ENCODE measurements at regions not wholly inside any gene's neighbourhood (a gene's known extent, or its start where the extent isn't known, plus 50 kb on each side); places are given as distances from the start of the nearest gene placed in this dataset.

DNA sequence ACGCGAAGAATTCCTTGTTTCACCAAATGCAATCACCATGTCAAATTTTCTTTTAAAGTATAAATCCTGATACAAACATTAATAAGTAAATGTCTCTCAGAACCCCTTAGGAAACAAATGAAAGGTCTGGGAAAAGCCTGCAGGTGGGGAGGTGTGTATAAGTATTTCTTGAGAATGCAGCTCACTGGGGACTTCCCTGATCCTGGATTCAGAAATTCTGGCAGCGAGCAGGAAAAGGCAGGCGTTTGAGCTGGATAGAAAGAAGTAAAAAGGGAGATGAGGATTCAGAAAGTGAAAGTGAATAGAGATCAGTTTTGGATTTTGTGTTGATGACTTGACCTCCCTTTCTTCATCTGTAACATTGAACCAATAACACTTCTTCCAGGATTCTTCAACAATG, 68.3 kb upstream of the CTSC start:
- no peak for DNase-seq (ENCODE audit: low spot score)
- no peaks in the 10 kb centered on the region for H3K36me3 ChIP-seq (ENCODE audit: control insufficient read depth in 4 of 4, insufficient read depth in 3 of 4, low read depth in 1 of 4, low read length in 3 of 4)
- no peak overlapping the region for H3K27ac ChIP-seq (ENCODE audit: low read depth in 1 of 2, low read length in 2 of 2)
- H3K27me3 ChIP-seq (ENCODE audit: control insufficient read depth in 4 of 4, insufficient read depth in 4 of 4, low read length in 3 of 4), result no peaks in the 10 kb centered on the region
- H3K9ac ChIP-seq (ENCODE audit: low read depth in 1 of 2, low read length in 2 of 2), result no peak overlapping the region
- H3K4me1 ChIP-seq (ENCODE audit: control insufficient read depth in 4 of 4, insufficient read depth in 4 of 4, low read length in 3 of 4), result no peaks in the 10 kb centered on the region
- no peaks in the 10 kb centered on the region for H3K9me3 ChIP-seq (ENCODE audit: control insufficient read depth in 4 of 4, low read length in 3 of 4)
- no peak overlapping the region for H3K4me3 ChIP-seq (ENCODE audit: low read depth in 1 of 3, low read length in 3 of 3)
- 78% methylated on average over 4 of the region's 4 CpGs for WGBS
- TF ChIP-seq JUND (IDR thresholded peaks at IDR 0.05), result no peak

DNA sequence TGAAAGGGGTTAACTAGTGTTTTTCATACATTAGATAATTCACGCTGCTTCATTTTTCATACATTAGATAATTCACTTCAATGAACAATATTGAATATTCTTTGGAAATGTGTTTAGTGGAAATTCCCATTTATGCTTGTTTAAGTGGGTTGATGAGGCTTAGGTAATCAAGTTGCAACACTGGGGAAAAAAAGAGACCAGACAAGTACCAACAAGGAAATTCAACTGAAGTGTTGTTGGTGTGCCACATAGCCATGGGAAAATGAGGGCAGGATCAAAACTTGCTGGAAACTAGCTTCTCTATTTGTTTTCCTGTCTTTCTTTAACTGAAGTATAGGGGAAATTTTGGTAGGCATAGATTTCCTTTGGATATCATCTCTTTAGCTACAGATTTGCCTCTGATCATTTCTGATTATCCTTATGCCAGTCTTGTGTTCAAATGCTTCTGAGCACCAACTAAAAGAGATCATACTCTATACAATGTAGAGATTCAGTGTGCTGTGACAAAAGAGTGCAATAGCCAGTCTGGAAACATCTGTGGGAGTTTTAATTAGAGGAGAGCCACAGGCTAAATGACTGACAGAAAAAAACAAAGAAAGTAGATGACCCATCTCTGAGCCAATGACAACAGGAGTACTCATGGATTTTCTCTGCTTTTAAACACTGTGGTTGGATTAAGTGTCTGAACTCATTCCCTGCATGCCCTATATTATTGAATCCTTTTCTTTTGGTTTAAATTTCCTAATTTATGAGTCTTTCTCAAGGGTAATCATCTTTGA, 67.6 kb upstream of the CTSC start:
- no peaks in the 10 kb centered on the region for H3K36me3 ChIP-seq (ENCODE audit: control insufficient read depth in 4 of 4, insufficient read depth in 3 of 4, low read depth in 1 of 4, low read length in 3 of 4)
- WGBS, result 88% methylated on average over 1 of the region's 1 CpG
- DNase-seq (ENCODE audit: low spot score), result no peak
- H3K4me3 ChIP-seq (ENCODE audit: low read depth in 1 of 3, low read length in 3 of 3), result no peak overlapping the region
- no peak overlapping the region for H3K27ac ChIP-seq (ENCODE audit: low read depth in 1 of 2, low read length in 2 of 2)
- no peak for TF ChIP-seq TAF1 (conservative IDR thresholded peaks at IDR 0.05)
- no peak for TF ChIP-seq JUND (IDR thresholded peaks at IDR 0.05)
- TF ChIP-seq, protein P1, sequence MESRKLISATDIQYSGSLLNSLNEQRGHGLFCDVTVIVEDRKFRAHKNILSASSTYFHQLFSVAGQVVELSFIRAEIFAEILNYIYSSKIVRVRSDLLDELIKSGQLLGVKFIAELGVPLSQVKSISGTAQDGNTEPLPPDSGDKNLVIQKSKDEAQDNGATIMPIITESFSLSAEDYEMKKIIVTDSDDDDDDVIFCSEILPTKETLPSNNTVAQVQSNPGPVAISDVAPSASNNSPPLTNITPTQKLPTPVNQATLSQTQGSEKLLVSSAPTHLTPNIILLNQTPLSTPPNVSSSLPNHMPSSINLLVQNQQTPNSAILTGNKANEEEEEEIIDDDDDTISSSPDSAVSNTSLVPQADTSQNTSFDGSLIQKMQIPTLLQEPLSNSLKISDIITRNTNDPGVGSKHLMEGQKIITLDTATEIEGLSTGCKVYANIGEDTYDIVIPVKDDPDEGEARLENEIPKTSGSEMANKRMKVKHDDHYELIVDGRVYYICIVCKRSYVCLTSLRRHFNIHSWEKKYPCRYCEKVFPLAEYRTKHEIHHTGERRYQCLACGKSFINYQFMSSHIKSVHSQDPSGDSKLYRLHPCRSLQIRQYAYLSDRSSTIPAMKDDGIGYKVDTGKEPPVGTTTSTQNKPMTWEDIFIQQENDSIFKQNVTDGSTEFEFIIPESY (IDR thresholded peaks at IDR 0.05), result no peak
- TF ChIP-seq EGR1 (IDR thresholded peaks at IDR 0.05; ENCODE audit: low read depth in 2 of 2), result no peak
- no peak for TF ChIP-seq RXRA (IDR thresholded peaks at IDR 0.05)
- TF ChIP-seq YY1 (IDR thresholded peaks at IDR 0.05), result no peak
- TF ChIP-seq, protein P2, sequence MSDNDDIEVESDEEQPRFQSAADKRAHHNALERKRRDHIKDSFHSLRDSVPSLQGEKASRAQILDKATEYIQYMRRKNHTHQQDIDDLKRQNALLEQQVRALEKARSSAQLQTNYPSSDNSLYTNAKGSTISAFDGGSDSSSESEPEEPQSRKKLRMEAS (IDR thresholded peaks at IDR 0.05), result no peak
- no peak for TF ChIP-seq FOXA2 (IDR thresholded peaks at IDR 0.05)
- TF ChIP-seq HNF4A (conservative IDR thresholded peaks at IDR 0.05), result no peak
- no peak for TF ChIP-seq GABPA (IDR thresholded peaks at IDR 0.05 in 1 of 2, conservative IDR thresholded peaks at IDR 0.05 in 1 of 2)
- no peak for TF ChIP-seq HNF4G (IDR thresholded peaks at IDR 0.05)
- TF ChIP-seq, protein P3, sequence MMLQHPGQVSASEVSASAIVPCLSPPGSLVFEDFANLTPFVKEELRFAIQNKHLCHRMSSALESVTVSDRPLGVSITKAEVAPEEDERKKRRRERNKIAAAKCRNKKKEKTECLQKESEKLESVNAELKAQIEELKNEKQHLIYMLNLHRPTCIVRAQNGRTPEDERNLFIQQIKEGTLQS (IDR thresholded peaks at IDR 0.05), result no peak
- TF ChIP-seq, protein P4, sequence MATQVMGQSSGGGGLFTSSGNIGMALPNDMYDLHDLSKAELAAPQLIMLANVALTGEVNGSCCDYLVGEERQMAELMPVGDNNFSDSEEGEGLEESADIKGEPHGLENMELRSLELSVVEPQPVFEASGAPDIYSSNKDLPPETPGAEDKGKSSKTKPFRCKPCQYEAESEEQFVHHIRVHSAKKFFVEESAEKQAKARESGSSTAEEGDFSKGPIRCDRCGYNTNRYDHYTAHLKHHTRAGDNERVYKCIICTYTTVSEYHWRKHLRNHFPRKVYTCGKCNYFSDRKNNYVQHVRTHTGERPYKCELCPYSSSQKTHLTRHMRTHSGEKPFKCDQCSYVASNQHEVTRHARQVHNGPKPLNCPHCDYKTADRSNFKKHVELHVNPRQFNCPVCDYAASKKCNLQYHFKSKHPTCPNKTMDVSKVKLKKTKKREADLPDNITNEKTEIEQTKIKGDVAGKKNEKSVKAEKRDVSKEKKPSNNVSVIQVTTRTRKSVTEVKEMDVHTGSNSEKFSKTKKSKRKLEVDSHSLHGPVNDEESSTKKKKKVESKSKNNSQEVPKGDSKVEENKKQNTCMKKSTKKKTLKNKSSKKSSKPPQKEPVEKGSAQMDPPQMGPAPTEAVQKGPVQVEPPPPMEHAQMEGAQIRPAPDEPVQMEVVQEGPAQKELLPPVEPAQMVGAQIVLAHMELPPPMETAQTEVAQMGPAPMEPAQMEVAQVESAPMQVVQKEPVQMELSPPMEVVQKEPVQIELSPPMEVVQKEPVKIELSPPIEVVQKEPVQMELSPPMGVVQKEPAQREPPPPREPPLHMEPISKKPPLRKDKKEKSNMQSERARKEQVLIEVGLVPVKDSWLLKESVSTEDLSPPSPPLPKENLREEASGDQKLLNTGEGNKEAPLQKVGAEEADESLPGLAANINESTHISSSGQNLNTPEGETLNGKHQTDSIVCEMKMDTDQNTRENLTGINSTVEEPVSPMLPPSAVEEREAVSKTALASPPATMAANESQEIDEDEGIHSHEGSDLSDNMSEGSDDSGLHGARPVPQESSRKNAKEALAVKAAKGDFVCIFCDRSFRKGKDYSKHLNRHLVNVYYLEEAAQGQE (IDR thresholded peaks at IDR 0.05), result no peak
- no peak for TF ChIP-seq FOXA1 (IDR thresholded peaks at IDR 0.05)
- TF ChIP-seq, protein P5, sequence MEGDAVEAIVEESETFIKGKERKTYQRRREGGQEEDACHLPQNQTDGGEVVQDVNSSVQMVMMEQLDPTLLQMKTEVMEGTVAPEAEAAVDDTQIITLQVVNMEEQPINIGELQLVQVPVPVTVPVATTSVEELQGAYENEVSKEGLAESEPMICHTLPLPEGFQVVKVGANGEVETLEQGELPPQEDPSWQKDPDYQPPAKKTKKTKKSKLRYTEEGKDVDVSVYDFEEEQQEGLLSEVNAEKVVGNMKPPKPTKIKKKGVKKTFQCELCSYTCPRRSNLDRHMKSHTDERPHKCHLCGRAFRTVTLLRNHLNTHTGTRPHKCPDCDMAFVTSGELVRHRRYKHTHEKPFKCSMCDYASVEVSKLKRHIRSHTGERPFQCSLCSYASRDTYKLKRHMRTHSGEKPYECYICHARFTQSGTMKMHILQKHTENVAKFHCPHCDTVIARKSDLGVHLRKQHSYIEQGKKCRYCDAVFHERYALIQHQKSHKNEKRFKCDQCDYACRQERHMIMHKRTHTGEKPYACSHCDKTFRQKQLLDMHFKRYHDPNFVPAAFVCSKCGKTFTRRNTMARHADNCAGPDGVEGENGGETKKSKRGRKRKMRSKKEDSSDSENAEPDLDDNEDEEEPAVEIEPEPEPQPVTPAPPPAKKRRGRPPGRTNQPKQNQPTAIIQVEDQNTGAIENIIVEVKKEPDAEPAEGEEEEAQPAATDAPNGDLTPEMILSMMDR (IDR thresholded peaks at IDR 0.05; ENCODE audit: low read depth, low read length, missing input control), result no peak
- TF ChIP-seq NR2F2 (IDR thresholded peaks at IDR 0.05), result no peak
- no peak for TF ChIP-seq SP1 (IDR thresholded peaks at IDR 0.05)
- TF ChIP-seq RAD21 (IDR thresholded peaks at IDR 0.05), result no peak
- no peak overlapping the region for H3K9ac ChIP-seq (ENCODE audit: low read depth in 1 of 2, low read length in 2 of 2)
- H3K4me1 ChIP-seq (ENCODE audit: control insufficient read depth in 4 of 4, insufficient read depth in 4 of 4, low read length in 3 of 4), result no peaks in the 10 kb centered on the region
- no peaks in the 10 kb centered on the region for H3K9me3 ChIP-seq (ENCODE audit: control insufficient read depth in 4 of 4, low read length in 3 of 4)
- H3K27me3 ChIP-seq (ENCODE audit: control insufficient read depth in 4 of 4, insufficient read depth in 4 of 4, low read length in 3 of 4), result no peaks in the 10 kb centered on the region
